ENCODE measurements at regions not wholly inside any gene's neighbourhood (a gene's known extent, or its start where the extent isn't known, plus 50 kb on each side); places are given as distances from the start of the nearest gene placed in this dataset.
"Not testable (repeated sequence)": the region's sequence is repeated elsewhere in the genome, so short reads cannot be mapped to it uniquely, and the experiment has no call there.

GRCh38 chr18:42337337-42337736 lies 382.3 kb downstream of the PIK3C3 start:
- not testable (repeated sequence) for H3K27ac ChIP-seq (ENCODE audit: low read depth, low read length); H3K27me3 ChIP-seq (ENCODE audit: control insufficient read depth, insufficient read depth, low read length)

GRCh38 chr18:42338683-42339082 lies 383.6 kb downstream of the PIK3C3 start:
- no peaks in the 10 kb centered on the region for H3K27me3 ChIP-seq (ENCODE audit: control insufficient read depth, insufficient read depth, low read length)
- DNase-seq (ENCODE audit: low read depth in 4 of 6, low spot score in 6 of 6), result peak in 1 of 6 donors; percentile 41
- no peak overlapping the region for H3K4me3 ChIP-seq (ENCODE audit: low read depth, low read length)
- H3K27ac ChIP-seq (ENCODE audit: low read depth, low read length), result no peak overlapping the region
- no CpG with 5 or more reads among the region's 2 CpGs for whole genome bisulfite sequencing (ENCODE audit: insufficient coverage)
- H3K9me3 ChIP-seq (ENCODE audit: control insufficient read depth, insufficient read depth, low read length), result no peaks in the 10 kb centered on the region
- no peaks in the 10 kb centered on the region for H3K4me1 ChIP-seq (ENCODE audit: control insufficient read depth, insufficient read depth, low read length)
- H3K36me3 ChIP-seq (ENCODE audit: control insufficient read depth, insufficient read depth, low read length), result no peaks in the 10 kb centered on the region

More at GRCh38 chr18:42337337-42337736, 382.3 kb downstream of the PIK3C3 start:
- H3K36me3 ChIP-seq (ENCODE audit: control insufficient read depth, insufficient read depth, low read length); H3K4me3 ChIP-seq (ENCODE audit: low read depth, low read length); DNase-seq (ENCODE audit: low read depth in 4 of 6, low spot score in 6 of 6); H3K4me1 ChIP-seq (ENCODE audit: control insufficient read depth, insufficient read depth, low read length); H3K9me3 ChIP-seq (ENCODE audit: control insufficient read depth, insufficient read depth, low read length): not testable (repeated sequence)
- WGBS (ENCODE audit: insufficient coverage), result 96% methylated on average over 2 of the region's 2 CpGs

- WGBS (ENCODE audit: insufficient coverage), result 0% methylated on average over 1 of the region's 4 CpGs
- no peaks in the 10 kb centered on the region for H3K36me3 ChIP-seq (ENCODE audit: control insufficient read depth, insufficient read depth, low read length)
- no peak overlapping the region for H3K4me3 ChIP-seq (ENCODE audit: low read depth, low read length)
- H3K4me1 ChIP-seq (ENCODE audit: control insufficient read depth, insufficient read depth, low read length), result no peaks in the 10 kb centered on the region
- no peaks in the 10 kb centered on the region for H3K27me3 ChIP-seq (ENCODE audit: control insufficient read depth, insufficient read depth, low read length)
- peak in 1 of 6 donors; percentile 8 for DNase-seq (ENCODE audit: low read depth in 4 of 6, low spot score in 6 of 6)
- no peaks in the 10 kb centered on the region for H3K9me3 ChIP-seq (ENCODE audit: control insufficient read depth, insufficient read depth, low read length)
- H3K27ac ChIP-seq (ENCODE audit: low read depth, low read length), result no peak overlapping the region
Measured at GRCh38 chr18:42339372-42339771, 384.3 kb downstream of the PIK3C3 start.

- WGBS (ENCODE audit: insufficient coverage), result no CpG with 5 or more reads among the region's 3 CpGs
Measured at GRCh38 chr18:42340423-42341009, 385.5 kb downstream of the PIK3C3 start.

GRCh38 chr18:42341423-42341822 lies 386.4 kb downstream of the PIK3C3 start:
- Histone ChIP-seq H3K4me3 (ENCODE audit: low read depth, low read length) (no peak overlapping the region), H3K4me1 (ENCODE audit: control insufficient read depth, insufficient read depth, low read length) (no peaks in the 10 kb centered on the region), H3K36me3 (ENCODE audit: control insufficient read depth, insufficient read depth, low read length) (no peaks in the 10 kb centered on the region), H3K27ac (ENCODE audit: low read depth, low read length) (no peak overlapping the region), H3K27me3 (ENCODE audit: control insufficient read depth, insufficient read depth, low read length) (no peaks in the 10 kb centered on the region), H3K9me3 (ENCODE audit: control insufficient read depth, insufficient read depth, low read length) (no peaks in the 10 kb centered on the region)
- WGBS (ENCODE audit: insufficient coverage), result no CpG with 5 or more reads among the region's 1 CpG
- no peak for DNase-seq (ENCODE audit: low read depth in 4 of 6, low spot score in 6 of 6)

More at GRCh38 chr18:42340423-42341009, 385.5 kb downstream of the PIK3C3 start:
- H3K27ac ChIP-seq (ENCODE audit: low read depth, low read length), result no peak overlapping the region
- no peaks in the 10 kb centered on the region for H3K9me3 ChIP-seq (ENCODE audit: control insufficient read depth, insufficient read depth, low read length)
- no peak overlapping the region for H3K4me3 ChIP-seq (ENCODE audit: low read depth, low read length)
- H3K27me3 ChIP-seq (ENCODE audit: control insufficient read depth, insufficient read depth, low read length), result no peaks in the 10 kb centered on the region
- no peak for DNase-seq (ENCODE audit: low read depth in 4 of 6, low spot score in 6 of 6)
- H3K36me3 ChIP-seq (ENCODE audit: control insufficient read depth, insufficient read depth, low read length), result no peaks in the 10 kb centered on the region
- H3K4me1 ChIP-seq (ENCODE audit: control insufficient read depth, insufficient read depth, low read length), result no peaks in the 10 kb centered on the region

GRCh38 chr18:42348722-42349121 lies 393.7 kb downstream of the PIK3C3 start:
- Histone ChIP-seq H3K27me3 (ENCODE audit: control insufficient read depth, insufficient read depth, low read length) (no peaks in the 10 kb centered on the region), H3K9me3 (ENCODE audit: control insufficient read depth, insufficient read depth, low read length) (no peaks in the 10 kb centered on the region), H3K36me3 (ENCODE audit: control insufficient read depth, insufficient read depth, low read length) (no peaks in the 10 kb centered on the region), H3K4me1 (ENCODE audit: control insufficient read depth, insufficient read depth, low read length) (no peaks in the 10 kb centered on the region), H3K27ac (ENCODE audit: low read depth, low read length) (no peak overlapping the region), H3K4me3 (ENCODE audit: low read depth, low read length) (no peak overlapping the region)
- WGBS (ENCODE audit: insufficient coverage), result 66% methylated on average over 4 of the region's 5 CpGs
- DNase-seq (ENCODE audit: low read depth in 4 of 6, low spot score in 6 of 6), result no peak

GRCh38 chr18:42351455-42351854 lies 396.4 kb downstream of the PIK3C3 start:
- Histone ChIP-seq H3K4me3 (ENCODE audit: low read depth, low read length) (no peak overlapping the region), H3K9me3 (ENCODE audit: control insufficient read depth, insufficient read depth, low read length) (no peaks in the 10 kb centered on the region), H3K36me3 (ENCODE audit: control insufficient read depth, insufficient read depth, low read length) (no peaks in the 10 kb centered on the region), H3K27ac (ENCODE audit: low read depth, low read length) (no peak overlapping the region), H3K4me1 (ENCODE audit: control insufficient read depth, insufficient read depth, low read length) (no peaks in the 10 kb centered on the region), H3K27me3 (ENCODE audit: control insufficient read depth, insufficient read depth, low read length) (no peaks in the 10 kb centered on the region)
- no peak for DNase-seq (ENCODE audit: low read depth in 4 of 6, low spot score in 6 of 6)
- WGBS (ENCODE audit: insufficient coverage), result 80% methylated on average over 1 of the region's 2 CpGs

- Histone ChIP-seq H3K4me3 (ENCODE audit: low read depth, low read length) (no peak overlapping the region), H3K36me3 (ENCODE audit: control insufficient read depth, insufficient read depth, low read length) (no peaks in the 10 kb centered on the region), H3K27ac (ENCODE audit: low read depth, low read length) (no peak overlapping the region), H3K4me1 (ENCODE audit: control insufficient read depth, insufficient read depth, low read length) (no peaks in the 10 kb centered on the region), H3K27me3 (ENCODE audit: control insufficient read depth, insufficient read depth, low read length) (no peaks in the 10 kb centered on the region), H3K9me3 (ENCODE audit: control insufficient read depth, insufficient read depth, low read length) (no peaks in the 10 kb centered on the region)
- no peak for DNase-seq (ENCODE audit: low read depth in 4 of 6, low spot score in 6 of 6)
Measured at GRCh38 chr18:42360716-42361115, 405.7 kb downstream of the PIK3C3 start.

GRCh38 chr18:42363446-42364441 lies 408.7 kb downstream of the PIK3C3 start:
- DNase-seq (ENCODE audit: low read depth in 4 of 6, low spot score in 6 of 6), result peak in 1 of 6 donors; percentile 93
- Histone ChIP-seq H3K4me3 (ENCODE audit: low read depth, low read length) (no peak overlapping the region), H3K4me1 (ENCODE audit: control insufficient read depth, insufficient read depth, low read length) (no peaks in the 10 kb centered on the region), H3K27ac (ENCODE audit: low read depth, low read length) (no peak overlapping the region), H3K9me3 (ENCODE audit: control insufficient read depth, insufficient read depth, low read length) (no peaks in the 10 kb centered on the region), H3K36me3 (ENCODE audit: control insufficient read depth, insufficient read depth, low read length) (no peaks in the 10 kb centered on the region), H3K27me3 (ENCODE audit: control insufficient read depth, insufficient read depth, low read length) (no peaks in the 10 kb centered on the region)
- no CpG with 5 or more reads among the region's 2 CpGs for WGBS (ENCODE audit: insufficient coverage)

- H3K4me3 ChIP-seq (ENCODE audit: low read depth, low read length), result no peak overlapping the region
- peak in 1 of 6 donors; percentile 70 for DNase-seq (ENCODE audit: low read depth in 4 of 6, low spot score in 6 of 6)
Measured at GRCh38 chr18:42364766-42365165, 409.7 kb downstream of the PIK3C3 start.

More at GRCh38 chr18:42364766-42365165, 409.7 kb downstream of the PIK3C3 start:
- Histone ChIP-seq H3K27ac (ENCODE audit: low read depth, low read length) (no peak overlapping the region), H3K4me1 (ENCODE audit: control insufficient read depth, insufficient read depth, low read length) (no peaks in the 10 kb centered on the region), H3K36me3 (ENCODE audit: control insufficient read depth, insufficient read depth, low read length) (no peaks in the 10 kb centered on the region), H3K27me3 (ENCODE audit: control insufficient read depth, insufficient read depth, low read length) (no peaks in the 10 kb centered on the region), H3K9me3 (ENCODE audit: control insufficient read depth, insufficient read depth, low read length) (no peaks in the 10 kb centered on the region)
- no CpG with 5 or more reads among the region's 1 CpG for WGBS (ENCODE audit: insufficient coverage)
